SK-N-SH (cell line): ENCODE measurements at regions not wholly inside any gene's neighbourhood (a gene's known extent, or its start where the extent isn't known, plus 50 kb on each side); places are given as distances from the start of the nearest gene placed in this dataset.

Experiments used
- CTCF ChIA-PET: fragments of 300-600, 350-600 bp; formaldehyde crosslinking; extraction: SDS; loops from one replicate; lab custom pipeline; 2021; lab: Yijun Ruan, JAX
- POLR2A ChIA-PET: fragments of 350-600 bp; sonication (Branson Sonifier 250); formaldehyde crosslinking; extraction: SDS; loops from one replicate; lab custom pipeline; 2020; ENCODE audit warnings: antibody characterized with exemption, inconsistent platforms; lab: Yijun Ruan, JAX
- DNase-seq: peaks from one replicate; pipeline ENCODE4 v3.0.0; 2012
- H2AFZ ChIP-seq: fragments of 200-600 bp; sonication (generic); 2 replicates; pipeline ENCODE4 v1.8.1; 2016; ENCODE audit warnings: antibody characterized with exemption, mild to moderate bottlenecking, low read depth
- H3F3A ChIP-seq: fragments of 200-600 bp; sonication (generic); replicated peaks from 2 replicates; pipeline ENCODE3; 2016; ENCODE audit warnings: antibody characterized with exemption, mild to moderate bottlenecking; ENCODE audit not compliant: insufficient read depth
- H3K27ac ChIP-seq, 2 experiments: fragments of 200-500 bp in 1 of 2; fragments of 200-600 bp in 1 of 2; sonication (Bioruptor generic) in 1 of 2; sonication (generic), shearing (Covaris generic) in 1 of 2; 2 replicates each; pipeline versions ENCODE4 v1.5.1 to v1.6.1; 2014 to 2016; ENCODE audit warnings: low read depth in 2 of 2, inconsistent platforms in 1 of 2, low read length in 1 of 2, mild to moderate bottlenecking in 1 of 2, mixed read lengths in 1 of 2
- H3K27me3 ChIP-seq: fragments of 200-600 bp; sonication (generic), shearing (Covaris generic); 2 replicates; pipeline ENCODE4 v1.6.1; 2016; ENCODE audit warnings: mixed run types; ENCODE audit not compliant: insufficient read depth
- H3K36me3 ChIP-seq, 2 experiments: fragments of 200-500 bp in 1 of 2; fragments of 200-600 bp in 1 of 2; sonication (Bioruptor generic) in 1 of 2; sonication (generic) in 1 of 2; replicated peaks in 1 of 2; 2 replicates each; pipeline versions ENCODE3 to v1.5.1; 2014 to 2016; ENCODE audit warnings: low read length in 1 of 2, mild to moderate bottlenecking in 1 of 2; ENCODE audit not compliant: insufficient read depth in 2 of 2, control insufficient read depth in 1 of 2
- H3K4me1 ChIP-seq, 2 experiments: fragments of 200-500 bp in 1 of 2; fragments of 200-600 bp in 1 of 2; sonication (Bioruptor generic) in 1 of 2; sonication (generic), shearing (Covaris generic) in 1 of 2; 2 replicates each; pipeline versions ENCODE4 v1.5.1 to v1.6.1; 2014 to 2016; ENCODE audit warnings: low read depth in 1 of 2, low read length in 1 of 2, mixed run types in 1 of 2; ENCODE audit not compliant: insufficient read depth in 2 of 2, control insufficient read depth in 1 of 2
- H3K4me2 ChIP-seq: fragments of 200-600 bp; sonication (generic), shearing (Covaris generic); 2 replicates; pipeline ENCODE4 v1.6.1; 2017; ENCODE audit warnings: mixed run types
- H3K4me3 ChIP-seq, 2 experiments: fragments of 200-500 bp in 1 of 2; fragments of 200-600 bp in 1 of 2; sonication (Bioruptor generic) in 1 of 2; sonication (generic), shearing (Covaris generic) in 1 of 2; 2 replicates each; pipeline versions ENCODE4 v1.5.1 to v1.8.1; 2014 to 2016; ENCODE audit warnings: low read depth in 2 of 2, inconsistent platforms in 1 of 2, low read length in 1 of 2, mild to moderate bottlenecking in 1 of 2, mixed read lengths in 1 of 2, moderate library complexity in 1 of 2
- H3K79me2 ChIP-seq: fragments of 200-600 bp; sonication (generic); 2 replicates; pipeline ENCODE4 v1.8.1; 2017; ENCODE audit warnings: mild to moderate bottlenecking; ENCODE audit not compliant: insufficient read depth
- H3K9ac ChIP-seq: fragments of 200-600 bp; sonication (generic); 2 replicates; pipeline ENCODE4 v1.6.1; 2017; ENCODE audit warnings: mixed run types
- H3K9me2 ChIP-seq: fragments of 200-600 bp; sonication (generic); 2 replicates; pipeline ENCODE4 v1.6.1; 2017; ENCODE audit warnings: mixed run types
- H3K9me3 ChIP-seq: fragments of 200-600 bp; sonication (generic); 2 replicates; pipeline ENCODE4 v1.6.1; 2017; ENCODE audit warnings: mixed run types, mild to moderate bottlenecking, moderate library complexity
- H4K20me1 ChIP-seq: fragments of 200-600 bp; sonication (generic); 2 replicates; pipeline ENCODE4 v1.6.1; 2017; ENCODE audit warnings: mild to moderate bottlenecking, mixed run types; ENCODE audit not compliant: insufficient read depth
- ELF1 ChIP-seq: IDR thresholded peaks from 2 replicates; pipeline ENCODE4 v1.4.0; 2012
- EP300 ChIP-seq, 2 experiments: IDR thresholded peaks; 2 replicates each; pipeline versions ENCODE4 v1.4.0 to v1.6.1; 2012; ENCODE audit warnings: borderline replicate concordance in 1 of 2, low read depth in 1 of 2, low read length in 1 of 2
- FOSL2 ChIP-seq: IDR thresholded peaks from 2 replicates; pipeline ENCODE4 v1.4.0; 2012; ENCODE audit warnings: low read depth, mild to moderate bottlenecking, moderate library complexity, borderline replicate concordance
- MEF2A ChIP-seq: IDR thresholded peaks from 2 replicates; pipeline ENCODE4 v1.4.0; 2012; ENCODE audit warnings: low read depth, borderline replicate concordance
- RAD21 ChIP-seq: IDR thresholded peaks from 2 replicates; pipeline ENCODE4 v1.6.1; 2012; ENCODE audit warnings: mild to moderate bottlenecking, low read length
- RCOR1 ChIP-seq: fragments of 150-350 bp; IDR thresholded peaks from 2 replicates; pipeline ENCODE4 v1.6.1; 2017; ENCODE audit warnings: antibody characterized with exemption, low read length
- TCF12 ChIP-seq: IDR thresholded peaks from 2 replicates; pipeline ENCODE4 v1.4.0; 2012
- WGBS: methylation state at CpG from one replicate; pipeline ENCODE4 v1.1.6; 2017; ENCODE audit warnings: low lambda C conversion rate; 5-methylcytosine and 5-hydroxymethylcytosine counted together
- TF ChIP-seq, protein P1 (sequence below): fragments of 200-600 bp; sonication (generic); IDR thresholded peaks from 2 replicates; pipeline ENCODE4 v1.6.1; 2017; ENCODE audit warnings: antibody characterized with exemption, mild to moderate bottlenecking, moderate library complexity
- TF ChIP-seq, protein P2 (sequence below): IDR thresholded peaks from 2 replicates; pipeline ENCODE4 v1.4.0; 2012; ENCODE audit warnings: low read depth, borderline replicate concordance
- TF ChIP-seq, protein P3 (sequence below): IDR thresholded peaks from 2 replicates; pipeline ENCODE4 v1.4.0; 2012; ENCODE audit warnings: low read depth, borderline replicate concordance
- TF ChIP-seq, protein P4 (sequence below): fragments of 150-350 bp; IDR thresholded peaks from 2 replicates; pipeline ENCODE4 v1.6.1; 2017; ENCODE audit warnings: antibody characterized with exemption, low read length, low read depth, borderline replicate concordance
- TF ChIP-seq, protein P5 (sequence below): IDR thresholded peaks from 2 replicates; pipeline ENCODE4; 2012
- TF ChIP-seq, protein P6 (sequence below): fragments of 150-350 bp; IDR thresholded peaks from 2 replicates; pipeline ENCODE4 v1.6.1; 2016; ENCODE audit warnings: mild to moderate bottlenecking, low read depth, low read length

DNA sequence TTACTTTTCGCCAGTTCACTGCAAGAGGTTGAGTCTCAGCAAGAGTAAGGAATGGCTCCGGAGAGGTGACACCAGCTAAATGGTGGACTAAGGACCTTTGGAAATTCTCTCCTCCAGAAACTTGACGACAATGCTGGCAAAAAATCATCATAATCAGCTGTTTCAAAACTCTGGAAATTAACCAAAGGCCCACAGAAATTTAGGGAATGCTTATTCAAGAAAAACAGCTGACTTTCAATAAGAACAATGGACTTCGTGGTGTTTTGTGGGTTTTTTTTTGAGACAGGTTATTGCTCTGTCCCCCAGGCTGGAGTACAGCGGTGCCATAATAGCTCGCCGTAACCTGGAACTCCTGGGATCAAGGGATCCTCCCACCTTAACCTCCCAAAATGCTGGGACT is 68.4 kb upstream of the SEPTIN5 start:
- Histone ChIP-seq H3K9me2 (no peaks in the 10 kb centered on the region), H3K4me1 (peaks cover 0 to 3% of the 10 kb centered on the region in 2 experiments; a peak in 1 of 4 replicates), H3K9me3 (peaks cover 11% of the 10 kb centered on the region; the same call in 1 of the 2 replicates), H3K9ac (no peak overlapping the region), H3K27me3 (no peaks in the 10 kb centered on the region; the same call in 1 of the 2 replicates), H3K27ac (no peak overlapping the region), H2AFZ (no peak overlapping the region), H3F3A (no peaks in the 10 kb centered on the region), H4K20me1 (no peaks in the 10 kb centered on the region), H3K4me3 (no peak overlapping the region), H3K36me3 (no peaks in the 10 kb centered on the region), H3K79me2 (no peaks in the 10 kb centered on the region), H3K4me2 (no peak overlapping the region)
- ChIA-PET CTCF (interaction anchor here (0.9 to 4.0 kb wide), 4 partner anchors 16 to 150 kb away, joined by 3 to 26 read pairs (median 4); no protein-coding TSS in a partner anchor), POLR2A (no interaction called here)
- TF ChIP-seq ELF1: no peak
- TF ChIP-seq MEF2A: no peak
- TF ChIP-seq RAD21: no peak
- no peak for TF ChIP-seq FOSL2
- TF ChIP-seq, protein P1, sequence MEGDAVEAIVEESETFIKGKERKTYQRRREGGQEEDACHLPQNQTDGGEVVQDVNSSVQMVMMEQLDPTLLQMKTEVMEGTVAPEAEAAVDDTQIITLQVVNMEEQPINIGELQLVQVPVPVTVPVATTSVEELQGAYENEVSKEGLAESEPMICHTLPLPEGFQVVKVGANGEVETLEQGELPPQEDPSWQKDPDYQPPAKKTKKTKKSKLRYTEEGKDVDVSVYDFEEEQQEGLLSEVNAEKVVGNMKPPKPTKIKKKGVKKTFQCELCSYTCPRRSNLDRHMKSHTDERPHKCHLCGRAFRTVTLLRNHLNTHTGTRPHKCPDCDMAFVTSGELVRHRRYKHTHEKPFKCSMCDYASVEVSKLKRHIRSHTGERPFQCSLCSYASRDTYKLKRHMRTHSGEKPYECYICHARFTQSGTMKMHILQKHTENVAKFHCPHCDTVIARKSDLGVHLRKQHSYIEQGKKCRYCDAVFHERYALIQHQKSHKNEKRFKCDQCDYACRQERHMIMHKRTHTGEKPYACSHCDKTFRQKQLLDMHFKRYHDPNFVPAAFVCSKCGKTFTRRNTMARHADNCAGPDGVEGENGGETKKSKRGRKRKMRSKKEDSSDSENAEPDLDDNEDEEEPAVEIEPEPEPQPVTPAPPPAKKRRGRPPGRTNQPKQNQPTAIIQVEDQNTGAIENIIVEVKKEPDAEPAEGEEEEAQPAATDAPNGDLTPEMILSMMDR: no peak
- TF ChIP-seq, protein P2, sequence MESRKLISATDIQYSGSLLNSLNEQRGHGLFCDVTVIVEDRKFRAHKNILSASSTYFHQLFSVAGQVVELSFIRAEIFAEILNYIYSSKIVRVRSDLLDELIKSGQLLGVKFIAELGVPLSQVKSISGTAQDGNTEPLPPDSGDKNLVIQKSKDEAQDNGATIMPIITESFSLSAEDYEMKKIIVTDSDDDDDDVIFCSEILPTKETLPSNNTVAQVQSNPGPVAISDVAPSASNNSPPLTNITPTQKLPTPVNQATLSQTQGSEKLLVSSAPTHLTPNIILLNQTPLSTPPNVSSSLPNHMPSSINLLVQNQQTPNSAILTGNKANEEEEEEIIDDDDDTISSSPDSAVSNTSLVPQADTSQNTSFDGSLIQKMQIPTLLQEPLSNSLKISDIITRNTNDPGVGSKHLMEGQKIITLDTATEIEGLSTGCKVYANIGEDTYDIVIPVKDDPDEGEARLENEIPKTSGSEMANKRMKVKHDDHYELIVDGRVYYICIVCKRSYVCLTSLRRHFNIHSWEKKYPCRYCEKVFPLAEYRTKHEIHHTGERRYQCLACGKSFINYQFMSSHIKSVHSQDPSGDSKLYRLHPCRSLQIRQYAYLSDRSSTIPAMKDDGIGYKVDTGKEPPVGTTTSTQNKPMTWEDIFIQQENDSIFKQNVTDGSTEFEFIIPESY: no peak
- TF ChIP-seq, protein P3, sequence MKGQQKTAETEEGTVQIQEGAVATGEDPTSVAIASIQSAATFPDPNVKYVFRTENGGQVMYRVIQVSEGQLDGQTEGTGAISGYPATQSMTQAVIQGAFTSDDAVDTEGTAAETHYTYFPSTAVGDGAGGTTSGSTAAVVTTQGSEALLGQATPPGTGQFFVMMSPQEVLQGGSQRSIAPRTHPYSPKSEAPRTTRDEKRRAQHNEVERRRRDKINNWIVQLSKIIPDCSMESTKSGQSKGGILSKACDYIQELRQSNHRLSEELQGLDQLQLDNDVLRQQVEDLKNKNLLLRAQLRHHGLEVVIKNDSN: no peak
- TF ChIP-seq EP300 (IDR thresholded peaks at IDR 0.05; ENCODE audit: borderline replicate concordance in 1 of 2, low read depth in 1 of 2, low read length in 1 of 2): no peak
- TF ChIP-seq, protein P4, sequence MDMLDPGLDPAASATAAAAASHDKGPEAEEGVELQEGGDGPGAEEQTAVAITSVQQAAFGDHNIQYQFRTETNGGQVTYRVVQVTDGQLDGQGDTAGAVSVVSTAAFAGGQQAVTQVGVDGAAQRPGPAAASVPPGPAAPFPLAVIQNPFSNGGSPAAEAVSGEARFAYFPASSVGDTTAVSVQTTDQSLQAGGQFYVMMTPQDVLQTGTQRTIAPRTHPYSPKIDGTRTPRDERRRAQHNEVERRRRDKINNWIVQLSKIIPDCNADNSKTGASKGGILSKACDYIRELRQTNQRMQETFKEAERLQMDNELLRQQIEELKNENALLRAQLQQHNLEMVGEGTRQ: no peak
- TF ChIP-seq, protein P5, sequence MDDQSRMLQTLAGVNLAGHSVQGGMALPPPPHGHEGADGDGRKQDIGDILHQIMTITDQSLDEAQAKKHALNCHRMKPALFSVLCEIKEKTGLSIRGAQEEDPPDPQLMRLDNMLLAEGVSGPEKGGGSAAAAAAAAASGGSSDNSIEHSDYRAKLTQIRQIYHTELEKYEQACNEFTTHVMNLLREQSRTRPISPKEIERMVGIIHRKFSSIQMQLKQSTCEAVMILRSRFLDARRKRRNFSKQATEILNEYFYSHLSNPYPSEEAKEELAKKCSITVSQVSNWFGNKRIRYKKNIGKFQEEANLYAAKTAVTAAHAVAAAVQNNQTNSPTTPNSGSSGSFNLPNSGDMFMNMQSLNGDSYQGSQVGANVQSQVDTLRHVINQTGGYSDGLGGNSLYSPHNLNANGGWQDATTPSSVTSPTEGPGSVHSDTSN: no peak
- no peak for TF ChIP-seq TCF12
- no peak for TF ChIP-seq RCOR1
- TF ChIP-seq, protein P6, sequence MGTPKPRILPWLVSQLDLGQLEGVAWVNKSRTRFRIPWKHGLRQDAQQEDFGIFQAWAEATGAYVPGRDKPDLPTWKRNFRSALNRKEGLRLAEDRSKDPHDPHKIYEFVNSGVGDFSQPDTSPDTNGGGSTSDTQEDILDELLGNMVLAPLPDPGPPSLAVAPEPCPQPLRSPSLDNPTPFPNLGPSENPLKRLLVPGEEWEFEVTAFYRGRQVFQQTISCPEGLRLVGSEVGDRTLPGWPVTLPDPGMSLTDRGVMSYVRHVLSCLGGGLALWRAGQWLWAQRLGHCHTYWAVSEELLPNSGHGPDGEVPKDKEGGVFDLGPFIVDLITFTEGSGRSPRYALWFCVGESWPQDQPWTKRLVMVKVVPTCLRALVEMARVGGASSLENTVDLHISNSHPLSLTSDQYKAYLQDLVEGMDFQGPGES: no peak
- DNase-seq: no peak
- 33% methylated on average over 5 of the region's 7 CpGs for WGBS
